Activated B cell treated with CpG ODN at 0.5 μM for 24 hours (primary cell): ENCODE measurements at regions not wholly inside any gene's neighbourhood (a gene's known extent, or its start where the extent isn't known, plus 50 kb on each side); places are given as distances from the start of the nearest gene placed in this dataset.

Source experiments
- ATAC-seq: fragments of 200-7000 bp; cut with Tn5 transposase; one replicate; pipeline ENCODE4 v1.10.0; 2021; ENCODE audit warnings: low read depth, mild to moderate bottlenecking, moderate library complexity
- CTCF ChIA-PET: fragments of 350-600 bp; sonication (Branson Sonifier 250); formaldehyde crosslinking; loops from one replicate; lab custom pipeline; 2021; ENCODE audit warnings: antibody characterized with exemption; lab: Charles Lee
- POLR2A ChIA-PET: fragments of 350-600 bp; sonication (Branson Sonifier 250); formaldehyde crosslinking; loops from one replicate; lab custom pipeline; 2021; ENCODE audit warnings: antibody characterized with exemption; lab: Charles Lee
- DNase-seq: peaks from one replicate; pipeline ENCODE4 v3.0.0; 2022
- H3K27ac Mint-ChIP-seq: one replicate; pipeline ENCODE4 v1.8.0; 2020; ENCODE audit warnings: mixed read lengths
- H3K27me3 Mint-ChIP-seq: one replicate; pipeline ENCODE4 v1.8.0; 2021; ENCODE audit warnings: mixed read lengths
- H3K36me3 Mint-ChIP-seq: one replicate; pipeline ENCODE4 v1.8.0; 2021; ENCODE audit warnings: low read depth, mixed read lengths
- H3K4me1 Mint-ChIP-seq: one replicate; pipeline ENCODE4 v1.8.0; 2021; ENCODE audit warnings: mixed read lengths
- H3K4me3 Mint-ChIP-seq: one replicate; pipeline ENCODE4 v1.8.0; 2020; ENCODE audit warnings: mild to moderate bottlenecking, mixed read lengths
- H3K9me3 Mint-ChIP-seq: one replicate; pipeline ENCODE4 v1.8.0; 2020; ENCODE audit warnings: mixed read lengths
- CTCF ChIP-seq: fragments of 200-600 bp; IDR thresholded peaks from one replicate; pipeline ENCODE4 v1.8.0; 2022; ENCODE audit warnings: antibody characterized with exemption, mild to moderate bottlenecking
- intact Hi-C: fragments of 100-400 bp; cut with micrococcal nuclease; formaldehyde crosslinking; loops from one replicate; pipeline ENCODE4 v1.15.1; 2024

- H3K4me3 Mint-ChIP-seq, result no peak overlapping the region
- intact Hi-C loops, result no loop called here
- no peaks in the 10 kb centered on the region for H3K9me3 Mint-ChIP-seq
- H3K36me3 Mint-ChIP-seq, result no peaks in the 10 kb centered on the region
- POLR2A ChIA-PET, result no interaction called here
- DNase-seq (no peak), ATAC-seq (no peak)
- H3K4me1 Mint-ChIP-seq, result no peaks in the 10 kb centered on the region
- no peak overlapping the region for H3K27ac Mint-ChIP-seq
- peaks cover 1% of the 10 kb centered on the region for H3K27me3 Mint-ChIP-seq
- TF ChIP-seq CTCF, result no peak
- CTCF ChIA-PET, result no interaction called here
These were observed 357.7 kb downstream of the PRDM2 start for GRCh38 chr1:14057640-14058039.

- Mint-ChIP-seq H3K27me3 (peaks cover 1% of the 10 kb centered on the region), H3K4me1 (no peaks in the 10 kb centered on the region), H3K9me3 (no peaks in the 10 kb centered on the region), H3K27ac (no peak overlapping the region), H3K4me3 (no peak overlapping the region), H3K36me3 (no peaks in the 10 kb centered on the region)
- ATAC-seq (no peak), DNase-seq (no peak)
- ChIA-PET POLR2A (no interaction called here), CTCF (no interaction called here)
- intact Hi-C loops, result no loop called here
- TF ChIP-seq CTCF, result no peak
These were observed 361.2 kb downstream of the PRDM2 start for GRCh38 chr1:14061204-14061603.

GRCh38 chr1:14061722-14062121, 361.7 kb downstream of the PRDM2 start:
- ChIA-PET CTCF (no interaction called here), POLR2A (no interaction called here)
- no peak for TF ChIP-seq CTCF
- H3K36me3 Mint-ChIP-seq, result no peaks in the 10 kb centered on the region
- no peak for DNase-seq
- H3K4me1 Mint-ChIP-seq, result no peaks in the 10 kb centered on the region
- no peak overlapping the region for H3K4me3 Mint-ChIP-seq
- intact Hi-C loops, result no loop called here
- peaks cover 1% of the 10 kb centered on the region for H3K27me3 Mint-ChIP-seq
- H3K9me3 Mint-ChIP-seq, result no peaks in the 10 kb centered on the region
- no peak overlapping the region for H3K27ac Mint-ChIP-seq
- ATAC-seq, result no peak

GRCh38 chr1:14062669-14063068, 362.7 kb downstream of the PRDM2 start:
- H3K36me3 Mint-ChIP-seq, result no peaks in the 10 kb centered on the region
- H3K9me3 Mint-ChIP-seq, result no peaks in the 10 kb centered on the region
- H3K4me3 Mint-ChIP-seq, result no peak overlapping the region
- ATAC-seq (no peak), DNase-seq (no peak)
- H3K27ac Mint-ChIP-seq, result no peak overlapping the region
- H3K27me3 Mint-ChIP-seq, result peaks cover 1% of the 10 kb centered on the region
- H3K4me1 Mint-ChIP-seq, result no peaks in the 10 kb centered on the region
- TF ChIP-seq CTCF, result no peak
- CTCF ChIA-PET, result no interaction called here
- intact Hi-C loops, result no loop called here
- POLR2A ChIA-PET, result no interaction called here

GRCh38 chr1:14064649-14065442, 364.9 kb downstream of the PRDM2 start:
- POLR2A ChIA-PET, result no interaction called here
- TF ChIP-seq CTCF, result no peak

More at GRCh38 chr1:14064649-14065442, 364.9 kb downstream of the PRDM2 start:
- Mint-ChIP-seq H3K4me3 (no peak overlapping the region), H3K4me1 (no peaks in the 10 kb centered on the region), H3K9me3 (no peaks in the 10 kb centered on the region), H3K36me3 (no peaks in the 10 kb centered on the region), H3K27ac (no peak overlapping the region), H3K27me3 (no peaks in the 10 kb centered on the region)
- ATAC-seq (no peak), DNase-seq (no peak)
- intact Hi-C loops, result no loop called here
- CTCF ChIA-PET, result no interaction called here
